Kidney tubule cell (primary cell): ENCODE measurements at regions not wholly inside any gene's neighbourhood (a gene's known extent, or its start where the extent isn't known, plus 50 kb on each side); places are given as distances from the start of the nearest gene placed in this dataset.

Experiments
- DNase-seq: peaks from one replicate; pipeline ENCODE4 v3.0.0-alpha.2; 2018; ENCODE audit warnings: low spot score

- DNase-seq = no peak
Measured at GRCh38 chr19:31804668-31805067, 455.4 kb upstream of the TSHZ3 start.

- no peak for DNase-seq
Measured at GRCh38 chr19:31810536-31811109, 461.4 kb upstream of the TSHZ3 start.

GRCh38 chr19:31817971-31818797, 468.9 kb upstream of the TSHZ3 start:
- no peak for DNase-seq

GRCh38 chr19:31818798-31819105, 469.5 kb upstream of the TSHZ3 start:
- no peak for DNase-seq

- no peak for DNase-seq
Measured at GRCh38 chr19:31819837-31820236, 470.6 kb upstream of the TSHZ3 start.

GRCh38 chr19:31821346-31821745, 472.1 kb upstream of the TSHZ3 start:
- no peak for DNase-seq

GRCh38 chr19:31825134-31826094, 476.2 kb upstream of the TSHZ3 start:
- no peak for DNase-seq

GRCh38 chr19:31826325-31826724, 477.1 kb upstream of the TSHZ3 start:
- DNase-seq = no peak

GRCh38 chr19:31831421-31832175, 482.4 kb upstream of the TSHZ3 start:
- no peak for DNase-seq

- DNase-seq = no peak
Measured at GRCh38 chr19:31832176-31832548, 482.9 kb upstream of the TSHZ3 start.

- DNase-seq = no peak
Measured at GRCh38 chr19:31834070-31834469, 484.8 kb upstream of the TSHZ3 start.

- DNase-seq = no peak
Measured at GRCh38 chr19:31838163-31838815, 489.1 kb upstream of the TSHZ3 start.

- no peak for DNase-seq
Measured at GRCh38 chr19:31840371-31840770, 491.1 kb upstream of the TSHZ3 start.

GRCh38 chr19:31841755-31842154, 492.5 kb upstream of the TSHZ3 start:
- DNase-seq = no peak

- no peak for DNase-seq
Measured at GRCh38 chr19:31863122-31863521, 482.3 kb upstream of the ZNF507 start.

- no peak for DNase-seq
Measured at GRCh38 chr19:31874313-31874712, 471.1 kb upstream of the ZNF507 start.

- DNase-seq = no peak
Measured at GRCh38 chr19:31875591-31875990, 469.8 kb upstream of the ZNF507 start.

- DNase-seq = no peak
Measured at GRCh38 chr19:31880283-31880682, 465.1 kb upstream of the ZNF507 start.

- DNase-seq = no peak
Measured at GRCh38 chr19:31881988-31882387, 463.4 kb upstream of the ZNF507 start.

GRCh38 chr19:31882709-31883108, 462.7 kb upstream of the ZNF507 start:
- no peak for DNase-seq

GRCh38 chr19:31883296-31883990, 462.0 kb upstream of the ZNF507 start:
- peak; percentile 1 for DNase-seq
